Iris pigment epithelial cell (primary cell): ENCODE measurements at regions not wholly inside any gene's neighbourhood (a gene's known extent, or its start where the extent isn't known, plus 50 kb on each side); places are given as distances from the start of the nearest gene placed in this dataset.

Experiments
- DNase-seq: peaks from one replicate; pipeline ENCODE4 v3.0.0-alpha.2; 2011; ENCODE audit warnings: low read depth

- no peak for DNase-seq
These were observed 867.1 kb upstream of the TENM3 start for GRCh38 chr4:181376058-181376457.

- no peak for DNase-seq
These were observed 855.1 kb upstream of the TENM3 start for GRCh38 chr4:181388061-181388460.

- no peak for DNase-seq
These were observed 826.2 kb upstream of the TENM3 start for GRCh38 chr4:181416966-181417365.

GRCh38 chr4:181418496-181418895 lies 824.7 kb upstream of the TENM3 start:
- no peak for DNase-seq

GRCh38 chr4:181420950-181421349 lies 822.3 kb upstream of the TENM3 start:
- no peak for DNase-seq

- no peak for DNase-seq
These were observed 818.7 kb upstream of the TENM3 start for GRCh38 chr4:181424362-181425016.

GRCh38 chr4:181427076-181427475 lies 816.1 kb upstream of the TENM3 start:
- DNase-seq, result no peak

GRCh38 chr4:181431006-181431405 lies 812.2 kb upstream of the TENM3 start:
- DNase-seq, result no peak

GRCh38 chr4:181431661-181432060 lies 811.5 kb upstream of the TENM3 start:
- no peak for DNase-seq

- DNase-seq, result no peak
These were observed 810.9 kb upstream of the TENM3 start for GRCh38 chr4:181432335-181432734.

GRCh38 chr4:181437895-181438294 lies 805.3 kb upstream of the TENM3 start:
- no peak for DNase-seq

- DNase-seq, result no peak
These were observed 804.6 kb upstream of the TENM3 start for GRCh38 chr4:181438641-181439040.

GRCh38 chr4:181443021-181443420 lies 800.2 kb upstream of the TENM3 start:
- DNase-seq, result no peak

- DNase-seq, result no peak
These were observed 777.4 kb upstream of the TENM3 start for GRCh38 chr4:181465826-181466225.

- DNase-seq, result no peak
These were observed 774.8 kb upstream of the TENM3 start for GRCh38 chr4:181468451-181468850.

GRCh38 chr4:181470306-181470705 lies 772.9 kb upstream of the TENM3 start:
- DNase-seq, result no peak

GRCh38 chr4:181475359-181475758 lies 767.8 kb upstream of the TENM3 start:
- DNase-seq, result no peak

GRCh38 chr4:181475781-181476507 lies 767.3 kb upstream of the TENM3 start:
- DNase-seq, result no peak

GRCh38 chr4:181476508-181476890 lies 766.7 kb upstream of the TENM3 start:
- DNase-seq, result no peak

- DNase-seq, result no peak
These were observed 765.6 kb upstream of the TENM3 start for GRCh38 chr4:181477591-181477990.

GRCh38 chr4:181478656-181479055 lies 764.5 kb upstream of the TENM3 start:
- no peak for DNase-seq

GRCh38 chr4:181479141-181479540 lies 764.1 kb upstream of the TENM3 start:
- no peak for DNase-seq

GRCh38 chr4:181484396-181484795 lies 758.8 kb upstream of the TENM3 start:
- DNase-seq, result no peak

- no peak for DNase-seq
These were observed 754.3 kb upstream of the TENM3 start for GRCh38 chr4:181488926-181489325.
